T-helper 1 cell treated with Interleukin-12 subunit alpha and Interleukin-12 subunit beta and Interleukin-4 antibody, amounts not matched to agents 30 μg/mL and 1 μg/mL, for 36 hours (primary cell): ENCODE measurements at regions not wholly inside any gene's neighbourhood (a gene's known extent, or its start where the extent isn't known, plus 50 kb on each side); places are given as distances from the start of the nearest gene placed in this dataset.
A peak's percentile ranks its signal among the peaks of the same experiment; 100 is the strongest.

Experiments
- H3K27ac Mint-ChIP-seq: one replicate; pipeline ENCODE4 v1.8.0; 2021; ENCODE audit warnings: mild to moderate bottlenecking, mixed read lengths
- H3K27me3 Mint-ChIP-seq: one replicate; pipeline ENCODE4 v1.8.0; 2021; ENCODE audit warnings: low read depth, mixed read lengths
- H3K36me3 Mint-ChIP-seq: one replicate; pipeline ENCODE4 v1.8.0; 2021; ENCODE audit warnings: low read depth, mixed read lengths
- H3K4me1 Mint-ChIP-seq: one replicate; pipeline ENCODE4 v1.8.0; 2021; ENCODE audit warnings: low read depth, mixed read lengths
- H3K4me3 Mint-ChIP-seq: one replicate; pipeline ENCODE4 v1.8.0; 2021; ENCODE audit warnings: mild to moderate bottlenecking, moderate library complexity, mixed read lengths
- H3K9me3 Mint-ChIP-seq: one replicate; pipeline ENCODE4 v1.8.0; 2021; ENCODE audit warnings: mixed read lengths

GRCh38 chr1:117678246-117678977 lies 72.6 kb downstream of the TENT5C start:
- Mint-ChIP-seq H3K36me3 (no peaks in the 10 kb centered on the region), H3K27me3 (peaks cover 17% of the 10 kb centered on the region), H3K9me3 (no peaks in the 10 kb centered on the region), H3K4me1 (peaks cover 22% of the 10 kb centered on the region), H3K27ac (no peak overlapping the region), H3K4me3 (no peak overlapping the region)

GRCh38 chr1:117679299-117679698 lies 73.5 kb downstream of the TENT5C start:
- Mint-ChIP-seq H3K27ac (no peak overlapping the region), H3K4me3 (no peak overlapping the region), H3K27me3 (peaks cover 16% of the 10 kb centered on the region), H3K9me3 (no peaks in the 10 kb centered on the region), H3K4me1 (peaks cover 13% of the 10 kb centered on the region), H3K36me3 (no peaks in the 10 kb centered on the region)

DNA sequence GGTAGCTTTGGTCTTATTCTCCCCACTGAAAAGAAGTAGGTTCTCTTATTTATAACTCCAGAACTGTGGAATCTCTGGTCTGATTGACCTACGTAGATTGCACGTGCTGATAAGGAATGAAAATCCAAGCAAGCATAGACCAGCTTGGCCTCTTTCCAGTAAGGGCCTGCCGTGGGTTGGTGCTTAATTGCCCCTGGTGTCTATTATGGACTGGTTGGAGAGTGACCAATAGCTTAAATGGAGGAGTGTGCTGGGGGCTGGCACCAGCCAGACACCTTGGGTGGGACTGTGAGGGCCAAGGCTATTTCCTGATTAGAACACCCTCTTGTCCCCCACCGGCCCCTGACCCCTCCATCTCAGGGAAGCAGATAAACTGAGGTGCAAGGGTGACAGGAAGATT lies 74.0 kb downstream of the TENT5C start:
- Mint-ChIP-seq H3K9me3 (no peaks in the 10 kb centered on the region), H3K4me1 (peaks cover 9% of the 10 kb centered on the region), H3K27ac (no peak overlapping the region), H3K27me3 (peaks cover 16% of the 10 kb centered on the region), H3K4me3 (no peak overlapping the region), H3K36me3 (no peaks in the 10 kb centered on the region)

DNA sequence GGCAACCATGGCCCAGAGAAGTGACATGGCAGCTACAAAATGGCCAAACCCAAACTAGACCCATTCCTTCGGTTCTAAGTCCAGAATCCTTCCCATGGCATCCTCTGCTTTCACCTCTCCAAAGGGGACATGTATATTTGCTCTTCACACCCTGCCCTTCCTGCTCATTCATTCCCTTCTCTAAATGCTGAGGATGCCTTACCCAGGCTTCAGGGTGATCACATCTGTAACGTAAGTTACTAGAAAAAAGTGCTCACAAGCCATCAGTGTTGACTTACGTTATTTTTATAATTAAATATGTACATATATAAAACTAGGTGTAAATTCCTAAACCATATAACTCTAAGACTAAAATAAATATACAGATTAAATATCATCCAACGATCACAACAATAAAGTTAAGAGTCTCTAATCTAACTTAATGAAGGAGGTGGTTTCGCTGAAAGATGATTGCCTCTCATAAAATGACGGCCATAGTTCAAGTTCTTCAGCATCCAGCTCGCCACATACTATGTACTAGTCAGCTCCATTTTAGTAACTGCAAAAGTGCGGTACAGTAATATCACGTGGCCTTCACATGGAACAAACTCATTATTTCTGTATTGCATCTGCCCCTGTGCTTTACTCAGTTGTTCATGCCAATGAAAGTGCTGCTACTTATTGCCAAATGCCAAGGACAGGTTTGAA lies 74.6 kb downstream of the TENT5C start:
- Mint-ChIP-seq H3K4me3 (no peak overlapping the region), H3K36me3 (no peaks in the 10 kb centered on the region), H3K9me3 (no peaks in the 10 kb centered on the region), H3K27me3 (peaks cover 16% of the 10 kb centered on the region), H3K27ac (no peak overlapping the region), H3K4me1 (peaks cover 9% of the 10 kb centered on the region)

DNA sequence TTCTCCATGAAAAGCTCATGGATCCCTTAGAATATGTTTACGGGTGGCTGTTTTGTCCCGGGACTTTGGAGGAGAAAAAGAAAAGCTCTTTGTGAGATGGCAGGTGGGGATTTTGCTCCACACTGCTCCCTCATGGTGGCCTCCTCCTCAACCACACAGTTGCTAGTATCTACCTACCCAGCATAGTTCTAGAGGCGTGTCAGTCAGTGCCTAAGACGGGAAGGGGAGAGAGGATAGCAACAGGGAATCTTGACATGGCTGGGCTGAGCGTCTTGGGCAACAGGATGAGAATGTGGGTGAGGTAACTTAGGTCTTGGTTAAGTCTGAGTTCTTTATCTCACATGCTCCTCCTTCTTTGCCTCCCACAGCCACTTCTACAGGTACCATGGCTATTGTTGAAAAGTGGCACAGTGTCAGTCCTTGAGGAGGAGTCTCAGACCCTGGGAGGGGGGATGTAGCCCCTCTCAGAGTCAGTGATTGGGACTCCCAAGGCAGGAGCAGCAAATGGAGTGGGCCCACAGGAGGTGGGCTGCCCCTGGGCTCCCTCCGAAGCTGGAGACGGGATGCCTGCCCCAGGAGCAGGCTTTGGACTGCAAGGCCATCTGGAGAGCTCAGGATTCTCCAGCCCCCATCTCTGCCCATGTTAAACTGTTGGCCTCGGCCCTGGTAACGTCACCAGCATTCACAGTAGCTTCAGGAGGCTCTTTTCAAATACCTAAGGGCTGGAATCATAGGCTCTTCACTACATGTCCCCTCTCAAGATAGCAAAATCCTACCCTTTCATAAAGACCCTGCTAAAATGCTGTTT lies 75.4 kb downstream of the TENT5C start:
- H3K27ac Mint-ChIP-seq = no peak overlapping the region
- peaks cover 16% of the 10 kb centered on the region for H3K27me3 Mint-ChIP-seq
- peaks cover 9% of the 10 kb centered on the region for H3K4me1 Mint-ChIP-seq

GRCh38 chr1:117681901-117682250 lies 76.0 kb downstream of the TENT5C start:
- peaks cover 7% of the 10 kb centered on the region for H3K4me1 Mint-ChIP-seq
- peaks cover 13% of the 10 kb centered on the region for H3K27me3 Mint-ChIP-seq
- no peak overlapping the region for H3K27ac Mint-ChIP-seq

More for the DNA sequence above, 75.4 kb downstream of the TENT5C start:
- no peak overlapping the region for H3K4me3 Mint-ChIP-seq
- no peaks in the 10 kb centered on the region for H3K9me3 Mint-ChIP-seq
- H3K36me3 Mint-ChIP-seq = no peaks in the 10 kb centered on the region

GRCh38 chr1:117682372-117682771 lies 76.5 kb downstream of the TENT5C start:
- H3K4me1 Mint-ChIP-seq = peaks cover 6% of the 10 kb centered on the region
- H3K27ac Mint-ChIP-seq = no peak overlapping the region
- no peak overlapping the region for H3K4me3 Mint-ChIP-seq
- H3K9me3 Mint-ChIP-seq = no peaks in the 10 kb centered on the region
- peaks cover 10% of the 10 kb centered on the region for H3K27me3 Mint-ChIP-seq
- no peaks in the 10 kb centered on the region for H3K36me3 Mint-ChIP-seq

More at GRCh38 chr1:117681901-117682250, 76.0 kb downstream of the TENT5C start:
- Mint-ChIP-seq H3K4me3 (no peak overlapping the region), H3K36me3 (no peaks in the 10 kb centered on the region), H3K9me3 (no peaks in the 10 kb centered on the region)

- Mint-ChIP-seq H3K36me3 (no peaks in the 10 kb centered on the region), H3K9me3 (no peaks in the 10 kb centered on the region), H3K27me3 (peaks cover 8% of the 10 kb centered on the region), H3K27ac (no peak overlapping the region), H3K4me1 (peaks cover 6% of the 10 kb centered on the region), H3K4me3 (no peak overlapping the region)
Observed at GRCh38 chr1:117683571-117684285, 77.9 kb downstream of the TENT5C start.

GRCh38 chr1:117685936-117686806 lies 80.3 kb downstream of the TENT5C start:
- H3K4me3 Mint-ChIP-seq = no peak overlapping the region
- H3K9me3 Mint-ChIP-seq = no peaks in the 10 kb centered on the region
- H3K27me3 Mint-ChIP-seq = peaks cover 28% of the 10 kb centered on the region
- peaks cover 3% of the 10 kb centered on the region for H3K4me1 Mint-ChIP-seq
- no peaks in the 10 kb centered on the region for H3K36me3 Mint-ChIP-seq
- no peak overlapping the region for H3K27ac Mint-ChIP-seq

DNA sequence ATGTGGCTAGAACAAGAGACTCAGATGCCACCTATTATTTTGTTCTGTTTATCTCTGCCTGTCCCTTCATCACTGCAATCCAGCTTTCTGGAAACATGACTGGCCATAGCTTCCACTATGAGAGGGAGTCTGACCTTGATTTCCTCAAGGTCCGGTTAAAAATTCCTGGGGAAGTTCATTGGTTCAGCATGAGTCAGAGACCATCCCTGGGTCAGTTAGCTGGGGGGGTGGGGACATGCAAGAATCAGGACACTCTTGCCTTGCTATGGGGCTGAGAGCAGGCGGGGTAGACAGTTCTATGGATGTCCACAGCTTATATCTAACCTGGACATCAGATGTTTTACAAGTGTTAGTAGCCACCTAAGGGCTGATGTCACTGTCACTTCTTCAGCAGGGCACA lies 81.1 kb downstream of the TENT5C start:
- no peaks in the 10 kb centered on the region for H3K4me1 Mint-ChIP-seq
- no peak overlapping the region for H3K27ac Mint-ChIP-seq
- H3K9me3 Mint-ChIP-seq = no peaks in the 10 kb centered on the region
- H3K36me3 Mint-ChIP-seq = no peaks in the 10 kb centered on the region
- peaks cover 28% of the 10 kb centered on the region for H3K27me3 Mint-ChIP-seq
- H3K4me3 Mint-ChIP-seq = no peak overlapping the region

GRCh38 chr1:117689997-117690625 lies 84.3 kb downstream of the TENT5C start:
- Mint-ChIP-seq H3K27me3 (peaks cover 45% of the 10 kb centered on the region), H3K27ac (no peak overlapping the region), H3K4me3 (no peak overlapping the region), H3K4me1 (peaks cover 8% of the 10 kb centered on the region), H3K9me3 (no peaks in the 10 kb centered on the region), H3K36me3 (peaks cover 2% of the 10 kb centered on the region)

DNA sequence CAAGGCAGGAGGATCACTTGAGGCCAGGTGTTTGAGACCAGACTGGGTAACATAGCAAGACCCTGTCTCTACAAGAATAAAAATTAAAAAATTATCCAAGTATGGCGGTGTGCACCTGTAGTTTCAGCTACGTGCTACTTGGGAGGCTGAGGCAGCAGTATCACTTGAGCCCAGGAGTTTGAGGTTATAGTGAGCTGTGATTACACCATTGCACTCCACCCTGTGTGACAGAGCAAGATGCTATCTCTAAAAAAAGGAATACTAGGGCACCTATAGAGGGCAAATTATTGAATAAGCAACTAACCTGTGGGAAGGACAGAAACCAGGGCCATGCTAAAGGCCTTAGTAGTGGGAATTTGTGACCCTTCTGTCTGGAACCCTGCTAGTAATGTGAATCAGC lies 86.1 kb downstream of the TENT5C start:
- peaks cover 8% of the 10 kb centered on the region for H3K4me1 Mint-ChIP-seq
- no peak overlapping the region for H3K4me3 Mint-ChIP-seq
- H3K27me3 Mint-ChIP-seq = peaks cover 45% of the 10 kb centered on the region
- no peaks in the 10 kb centered on the region for H3K9me3 Mint-ChIP-seq
- H3K36me3 Mint-ChIP-seq = peaks cover 2% of the 10 kb centered on the region
- no peak overlapping the region for H3K27ac Mint-ChIP-seq

- peaks cover 42% of the 10 kb centered on the region for H3K27me3 Mint-ChIP-seq
- peak overlapping the region; percentile 33 for H3K4me3 Mint-ChIP-seq
- H3K36me3 Mint-ChIP-seq = peaks cover 2% of the 10 kb centered on the region
- peaks cover 10% of the 10 kb centered on the region for H3K4me1 Mint-ChIP-seq
- peak overlapping the region; percentile 9 for H3K27ac Mint-ChIP-seq
- H3K9me3 Mint-ChIP-seq = no peaks in the 10 kb centered on the region
Observed at GRCh38 chr1:117694543-117694942, 88.7 kb downstream of the TENT5C start.
